ENCODE measurements at regions not wholly inside any gene's neighbourhood (a gene's known extent, or its start where the extent isn't known, plus 50 kb on each side); places are given as distances from the start of the nearest gene placed in this dataset.
"Not testable (repeated sequence)": the region's sequence is repeated elsewhere in the genome, so short reads cannot be mapped to it uniquely, and the experiment has no call there.

DNA sequence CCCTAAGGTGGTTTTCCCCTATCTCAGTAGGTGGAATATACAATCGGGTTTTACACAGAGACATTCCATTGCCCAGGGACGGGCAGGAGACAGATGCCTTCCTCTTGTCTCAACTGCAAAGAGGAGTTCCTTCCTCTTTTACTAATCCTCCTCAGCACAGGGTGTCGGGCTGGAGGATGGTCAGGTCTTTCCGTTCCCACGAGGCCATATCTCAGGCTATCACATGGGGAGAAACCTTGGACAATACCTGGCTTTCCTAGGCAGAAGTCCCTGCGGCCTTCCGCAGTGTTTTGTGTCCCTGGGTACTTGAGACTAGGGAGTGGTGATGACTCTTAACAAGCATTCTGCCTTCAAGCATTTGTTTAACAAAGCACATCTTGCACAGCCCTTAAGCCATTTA is 555.8 kb downstream of the HTR7 start:
- H3K27me3 Mint-ChIP-seq; H3K36me3 Mint-ChIP-seq (ENCODE audit: low read depth); H3K27ac Mint-ChIP-seq; DNase-seq; H3K9me3 Mint-ChIP-seq; H3K4me3 Mint-ChIP-seq; H3K4me1 Mint-ChIP-seq; intact Hi-C loops (cut with micrococcal nuclease): not testable (repeated sequence)

DNA sequence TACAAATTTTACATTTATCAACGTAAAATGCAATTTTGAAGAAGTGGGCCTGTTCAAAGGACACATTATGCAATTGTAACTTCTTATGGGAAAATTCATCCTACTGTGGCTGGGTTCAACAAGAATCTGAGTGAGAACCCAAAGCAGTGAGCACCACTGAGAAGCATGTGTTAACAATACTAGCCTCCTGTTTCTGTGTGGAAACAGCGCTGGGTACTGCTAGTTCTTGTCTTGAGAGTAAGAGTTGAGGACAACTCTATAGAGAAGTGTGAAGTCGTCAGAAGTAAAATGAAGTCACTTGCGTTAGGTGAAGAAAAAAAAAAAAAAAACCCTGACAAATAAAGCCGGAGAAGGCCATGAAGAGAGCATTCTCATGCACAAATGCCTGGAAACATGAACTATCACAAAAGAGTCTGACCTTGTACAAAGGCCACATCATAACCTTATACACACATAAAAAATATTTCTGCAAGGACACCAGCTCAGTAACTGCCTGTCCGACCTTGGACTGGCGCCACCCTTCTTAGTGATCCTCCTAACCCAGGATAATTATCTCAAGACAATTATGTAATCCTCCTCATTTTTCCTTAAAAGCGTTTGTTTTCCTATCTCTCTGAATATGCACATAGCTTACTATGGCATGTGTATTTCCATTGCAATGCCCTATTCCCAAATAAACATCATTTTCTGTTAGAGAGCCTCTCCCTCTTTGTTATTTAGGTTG is 554.9 kb downstream of the HTR7 start:
- Mint-ChIP-seq H3K9me3 (no peaks in the 10 kb centered on the region), H3K4me3 (no peak overlapping the region), H3K27me3 (no peaks in the 10 kb centered on the region), H3K36me3 (ENCODE audit: low read depth) (no peaks in the 10 kb centered on the region), H3K27ac (no peak overlapping the region), H3K4me1 (no peaks in the 10 kb centered on the region)
- intact Hi-C loops (cut with micrococcal nuclease), result no loop called here
- no peak for DNase-seq

DNA sequence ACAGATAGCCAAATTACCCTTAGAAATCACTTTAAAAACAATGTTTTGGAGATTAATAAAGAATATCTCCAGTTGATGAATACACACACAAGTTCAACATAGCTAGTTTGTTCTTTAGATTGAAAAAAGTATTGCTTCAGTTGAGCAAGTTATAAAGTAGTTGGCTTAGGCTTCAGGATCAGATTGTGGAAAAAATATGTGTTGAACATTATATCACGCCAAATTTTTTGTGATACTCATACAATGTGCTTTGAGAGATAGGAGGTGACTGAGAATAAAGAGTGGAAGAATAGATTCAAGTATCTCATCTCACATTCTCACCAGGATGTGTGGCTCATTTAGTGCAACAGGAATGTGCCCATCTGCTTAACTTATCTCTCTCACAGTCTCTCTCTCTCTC is 553.3 kb downstream of the HTR7 start:
- Mint-ChIP-seq H3K9me3 (peaks cover 3% of the 10 kb centered on the region), H3K27me3 (no peaks in the 10 kb centered on the region), H3K36me3 (ENCODE audit: low read depth) (no peaks in the 10 kb centered on the region), H3K4me1 (no peaks in the 10 kb centered on the region), H3K4me3 (no peak overlapping the region), H3K27ac (no peak overlapping the region)
- intact Hi-C loops (cut with micrococcal nuclease), result no loop called here
- DNase-seq, result no peak

DNA sequence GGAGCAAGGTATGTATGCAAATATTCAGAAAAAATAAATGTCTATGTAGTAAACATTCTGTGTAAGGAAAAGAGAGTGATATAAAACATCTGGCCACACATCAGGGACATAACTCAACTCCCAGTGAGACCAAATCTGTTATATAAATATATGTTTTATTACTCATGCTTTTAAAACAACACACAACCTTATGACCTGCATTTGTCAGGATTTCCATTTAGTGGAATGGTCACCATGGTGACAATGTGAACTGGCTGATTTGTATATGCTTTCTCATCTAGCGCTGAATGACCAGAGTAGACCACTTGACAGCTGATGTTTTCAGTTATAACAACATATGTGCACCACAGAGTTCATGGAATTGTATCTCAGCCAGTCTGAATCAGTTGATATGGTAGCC is 551.7 kb downstream of the HTR7 start:
- Mint-ChIP-seq H3K27me3 (no peaks in the 10 kb centered on the region), H3K27ac (no peak overlapping the region), H3K4me3 (no peak overlapping the region), H3K36me3 (ENCODE audit: low read depth) (no peaks in the 10 kb centered on the region), H3K4me1 (no peaks in the 10 kb centered on the region), H3K9me3 (peaks cover 3% of the 10 kb centered on the region)
- no peak for DNase-seq
- intact Hi-C loops (cut with micrococcal nuclease), result no loop called here

DNA sequence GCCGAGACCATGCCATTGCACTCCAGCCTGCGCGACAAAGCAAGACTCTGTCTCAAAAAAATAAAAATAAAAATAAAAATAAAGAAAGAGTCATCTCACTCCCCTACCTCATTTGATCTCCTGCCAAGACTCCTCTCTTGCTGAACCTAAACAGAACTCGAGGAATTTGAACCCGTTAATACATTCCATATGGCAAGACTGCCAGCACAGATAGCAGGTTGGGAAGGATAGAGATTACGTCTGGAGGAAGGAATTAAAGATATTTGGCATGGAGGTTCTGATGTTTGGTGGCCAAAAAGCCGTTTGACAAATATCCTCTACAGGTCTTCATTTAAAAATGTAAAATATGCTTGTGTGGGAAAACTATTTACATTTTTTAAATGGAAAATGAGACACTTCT is 549.6 kb downstream of the HTR7 start:
- no peak overlapping the region for H3K27ac Mint-ChIP-seq
- DNase-seq, result no peak
- H3K4me1 Mint-ChIP-seq, result no peaks in the 10 kb centered on the region
- peaks cover 3% of the 10 kb centered on the region for H3K9me3 Mint-ChIP-seq
- no peaks in the 10 kb centered on the region for H3K36me3 Mint-ChIP-seq (ENCODE audit: low read depth)
- intact Hi-C loops (cut with micrococcal nuclease), result no loop called here
- H3K4me3 Mint-ChIP-seq, result no peak overlapping the region
- no peaks in the 10 kb centered on the region for H3K27me3 Mint-ChIP-seq

DNA sequence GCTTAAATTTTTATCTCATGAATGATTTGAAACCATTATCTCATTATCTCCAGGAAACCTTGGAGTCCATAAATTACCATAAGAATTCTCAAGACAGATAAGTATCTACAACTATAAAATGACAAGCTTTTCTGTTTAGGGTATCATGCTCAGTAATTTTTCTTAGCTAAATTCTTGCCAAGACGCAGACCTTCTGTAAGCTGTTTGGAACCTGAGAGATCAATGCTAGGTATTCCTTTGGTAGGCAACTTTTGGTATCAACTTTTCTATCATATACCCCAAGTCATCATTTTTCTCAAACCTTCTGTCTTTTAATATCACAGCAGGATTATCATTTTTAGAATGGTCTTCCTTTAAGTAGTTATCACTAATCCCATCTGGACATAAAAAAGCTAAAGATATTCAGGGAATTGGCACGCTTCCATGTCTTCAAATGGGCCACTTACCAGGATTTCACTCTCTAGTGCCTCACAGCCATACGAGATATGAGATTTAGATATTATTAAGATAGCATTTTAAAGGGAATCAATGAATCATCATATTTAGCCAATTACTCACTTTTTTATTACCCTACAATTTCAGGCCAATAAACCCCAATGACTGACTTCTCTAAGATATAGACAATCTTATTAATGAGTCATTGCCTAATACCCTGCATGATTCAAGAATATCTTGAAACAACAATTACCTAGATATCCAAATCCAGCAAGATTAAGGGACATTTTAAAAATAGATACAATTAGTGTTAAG is 544.1 kb downstream of the HTR7 start:
- Mint-ChIP-seq H3K27ac (no peak overlapping the region), H3K4me3 (no peak overlapping the region), H3K27me3 (no peaks in the 10 kb centered on the region), H3K4me1 (no peaks in the 10 kb centered on the region), H3K9me3 (peaks cover 2% of the 10 kb centered on the region), H3K36me3 (ENCODE audit: low read depth) (no peaks in the 10 kb centered on the region)
- intact Hi-C loops (cut with micrococcal nuclease), result no loop called here
- DNase-seq, result no peak

DNA sequence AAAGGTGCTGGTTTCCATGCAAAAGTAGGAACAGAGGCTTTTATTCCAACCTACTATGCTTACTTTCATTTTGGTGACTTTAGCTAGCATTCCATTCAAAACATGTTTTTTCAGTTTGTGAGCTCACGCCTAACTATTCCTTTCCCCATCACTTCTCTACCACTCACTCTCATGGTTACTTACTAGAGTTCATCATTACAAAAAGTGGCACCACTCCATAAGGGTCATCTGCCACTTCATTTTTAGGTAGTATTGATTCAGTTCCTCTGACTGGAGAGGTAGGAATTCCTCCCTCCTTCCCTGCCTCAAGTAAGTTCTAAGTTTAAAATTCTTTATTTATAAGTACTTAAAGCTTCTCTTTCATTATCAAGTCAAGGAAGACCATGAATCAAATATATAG is 543.1 kb downstream of the HTR7 start:
- H3K27ac Mint-ChIP-seq, result no peak overlapping the region

DNA sequence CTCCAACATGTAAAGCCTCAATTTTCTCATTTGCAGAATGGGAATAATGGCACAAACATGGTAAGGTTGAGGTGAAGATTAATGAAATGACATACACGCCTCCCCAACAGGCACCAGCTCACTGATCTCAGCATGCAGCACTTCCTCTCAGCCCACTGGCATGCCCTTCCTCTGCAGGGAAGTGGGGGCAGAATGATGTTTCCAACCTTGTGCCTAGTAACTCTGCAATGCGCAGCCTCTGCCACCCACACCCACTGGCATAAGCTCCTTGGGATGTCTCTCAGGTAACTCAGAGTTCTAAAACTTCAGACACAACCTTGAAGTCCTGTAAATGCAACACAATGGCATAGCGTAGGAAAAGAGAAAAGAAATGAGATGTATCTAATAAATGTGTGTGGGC is 540.7 kb downstream of the HTR7 start:
- intact Hi-C loops (cut with micrococcal nuclease), result no loop called here
- H3K4me1 Mint-ChIP-seq, result no peaks in the 10 kb centered on the region
- no peaks in the 10 kb centered on the region for H3K9me3 Mint-ChIP-seq
- H3K36me3 Mint-ChIP-seq (ENCODE audit: low read depth), result no peaks in the 10 kb centered on the region
- no peaks in the 10 kb centered on the region for H3K27me3 Mint-ChIP-seq
- no peak overlapping the region for H3K4me3 Mint-ChIP-seq
- no peak overlapping the region for H3K27ac Mint-ChIP-seq
- DNase-seq, result no peak

More for the DNA sequence above, 543.1 kb downstream of the HTR7 start:
- Mint-ChIP-seq H3K4me1 (no peaks in the 10 kb centered on the region), H3K4me3 (no peak overlapping the region), H3K9me3 (no peaks in the 10 kb centered on the region), H3K36me3 (ENCODE audit: low read depth) (no peaks in the 10 kb centered on the region), H3K27me3 (no peaks in the 10 kb centered on the region)
- DNase-seq, result no peak
- intact Hi-C loops (cut with micrococcal nuclease), result no loop called here

DNA sequence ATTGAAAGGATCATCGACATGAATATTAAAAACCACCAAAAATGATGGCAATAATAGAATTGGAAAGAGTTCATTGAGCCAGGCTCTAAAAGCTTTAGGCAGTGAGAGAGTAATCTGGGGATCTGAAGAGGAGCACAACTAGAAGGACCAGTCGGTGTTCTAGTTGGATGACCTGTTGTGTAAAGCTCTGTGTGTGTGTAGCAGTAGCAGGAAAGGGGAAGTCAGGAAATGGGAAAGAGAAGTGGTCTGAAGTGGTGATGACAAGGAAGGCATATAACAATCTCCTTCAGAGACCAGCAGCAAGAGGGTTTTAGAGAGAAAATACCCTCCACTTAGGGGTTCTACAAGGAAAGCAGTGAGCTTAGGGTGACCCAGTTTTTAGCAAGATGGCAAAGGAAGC is 539.2 kb downstream of the HTR7 start:
- no peaks in the 10 kb centered on the region for H3K9me3 Mint-ChIP-seq
- H3K27ac Mint-ChIP-seq, result no peak overlapping the region
- H3K27me3 Mint-ChIP-seq, result peaks cover 2% of the 10 kb centered on the region
- no peaks in the 10 kb centered on the region for H3K36me3 Mint-ChIP-seq (ENCODE audit: low read depth)
- no peak overlapping the region for H3K4me3 Mint-ChIP-seq
- no peak for DNase-seq
- intact Hi-C loops (cut with micrococcal nuclease), result no loop called here
- H3K4me1 Mint-ChIP-seq, result no peaks in the 10 kb centered on the region

DNA sequence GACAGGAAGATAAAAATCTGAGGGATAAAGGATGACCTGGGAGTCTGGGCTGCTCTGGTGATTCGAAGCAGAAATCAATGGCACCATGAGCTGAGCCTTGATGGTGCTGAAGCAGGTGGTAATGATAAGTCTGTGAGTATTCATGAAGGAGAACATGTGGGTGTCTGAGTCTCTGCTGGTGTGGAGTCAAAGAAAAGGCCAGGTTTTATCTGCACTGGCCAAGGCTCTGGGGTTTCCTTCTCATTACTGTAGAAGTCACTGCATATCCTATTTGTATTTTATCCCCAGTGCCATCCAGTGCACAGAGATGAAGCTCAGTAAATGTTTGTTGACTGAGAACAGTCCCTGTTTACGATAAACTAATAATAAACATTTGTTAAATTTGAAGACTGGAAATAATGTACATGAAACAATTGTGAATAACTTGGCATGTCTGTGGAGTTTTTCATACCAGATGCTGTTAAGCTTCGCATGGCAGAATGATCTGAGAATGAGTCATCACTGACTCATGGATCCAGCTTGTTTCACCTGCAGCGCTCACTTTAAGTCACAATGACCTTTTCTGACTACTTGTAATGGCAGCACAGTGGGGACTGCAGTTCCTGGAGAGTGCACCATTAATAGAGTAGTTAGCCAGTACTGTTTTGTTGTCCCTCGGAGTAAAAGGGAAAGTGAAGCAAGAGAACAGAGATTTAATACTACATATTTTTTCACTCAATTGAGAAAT is 538.5 kb downstream of the HTR7 start:
- no peaks in the 10 kb centered on the region for H3K9me3 Mint-ChIP-seq
- no peak overlapping the region for H3K27ac Mint-ChIP-seq
- intact Hi-C loops (cut with micrococcal nuclease), result no loop called here
- peaks cover 2% of the 10 kb centered on the region for H3K27me3 Mint-ChIP-seq
- H3K4me1 Mint-ChIP-seq, result no peaks in the 10 kb centered on the region
- H3K4me3 Mint-ChIP-seq, result no peak overlapping the region
- DNase-seq, result no peak
- H3K36me3 Mint-ChIP-seq (ENCODE audit: low read depth), result no peaks in the 10 kb centered on the region

DNA sequence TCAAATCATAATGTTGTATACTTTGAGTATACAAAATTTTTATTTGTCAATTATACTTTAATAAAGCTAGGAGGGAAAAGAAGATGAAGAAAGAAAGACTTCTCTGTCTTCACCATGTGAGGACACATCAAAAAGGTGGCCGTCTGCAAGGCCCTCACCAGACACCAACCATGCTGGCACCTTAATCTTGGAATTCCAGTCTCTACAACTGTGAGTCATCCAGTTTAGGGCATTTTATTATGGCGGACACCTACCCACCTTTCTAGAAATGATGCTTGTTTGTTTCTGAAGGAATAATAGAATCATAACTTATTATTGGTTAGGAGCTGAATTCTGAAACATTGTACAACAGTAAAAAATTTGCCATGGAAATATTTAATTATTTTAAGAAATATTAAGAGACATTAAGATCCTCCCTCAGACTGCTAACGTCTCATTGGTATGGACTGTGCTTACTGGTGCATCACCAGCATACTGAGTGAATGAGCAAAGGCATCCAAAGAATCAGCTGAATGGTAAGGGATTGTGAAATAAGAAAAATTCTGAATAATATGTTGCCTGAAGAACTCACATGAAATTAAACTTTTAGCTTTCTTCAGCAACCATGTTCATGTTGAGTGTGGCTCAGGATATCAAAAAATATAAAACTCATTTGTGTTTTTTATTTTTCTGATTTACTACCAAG is 536.6 kb downstream of the HTR7 start:
- DNase-seq, result no peak
- intact Hi-C loops (cut with micrococcal nuclease), result no loop called here
- Mint-ChIP-seq H3K4me1 (no peaks in the 10 kb centered on the region), H3K9me3 (no peaks in the 10 kb centered on the region), H3K27me3 (peaks cover 2% of the 10 kb centered on the region), H3K27ac (no peak overlapping the region), H3K36me3 (ENCODE audit: low read depth) (no peaks in the 10 kb centered on the region), H3K4me3 (no peak overlapping the region)

DNA sequence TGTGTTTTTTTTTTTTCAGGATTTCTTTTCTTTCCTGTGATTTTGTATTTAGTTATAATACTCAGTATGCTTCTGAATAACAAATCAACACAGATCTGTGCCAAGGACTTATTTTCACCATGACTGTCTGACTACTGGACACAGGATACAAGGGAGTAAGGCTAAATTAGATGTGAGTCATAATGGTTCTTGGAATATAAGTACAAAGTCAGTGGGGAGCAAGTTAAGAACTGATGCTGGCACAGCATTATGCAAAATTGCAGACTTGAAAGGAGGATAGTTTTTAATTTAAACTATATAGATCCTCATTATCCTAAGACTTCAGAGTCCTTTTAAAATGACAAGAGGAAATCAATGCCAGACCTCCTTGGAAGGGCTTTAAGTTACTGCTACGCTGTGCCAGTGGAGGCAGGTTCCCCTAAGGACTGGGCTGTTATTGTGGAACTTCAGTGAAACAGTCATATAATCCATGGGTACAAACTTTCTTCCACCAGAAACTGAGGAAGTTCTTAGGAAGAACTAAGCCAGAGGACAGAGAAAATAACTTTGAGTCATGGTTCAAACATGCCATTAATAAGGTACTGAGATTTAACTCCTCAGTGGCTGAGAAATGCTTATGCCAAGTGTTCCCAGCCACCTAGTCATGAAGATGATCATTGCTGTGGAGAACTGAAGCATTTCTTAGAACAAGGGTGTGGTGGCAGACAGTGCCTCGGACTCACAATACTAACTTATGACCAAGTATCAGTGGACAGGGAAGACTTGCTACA is 531.2 kb downstream of the HTR7 start:
- Mint-ChIP-seq H3K27ac (no peak overlapping the region), H3K9me3 (no peaks in the 10 kb centered on the region), H3K27me3 (peaks cover 2% of the 10 kb centered on the region), H3K36me3 (ENCODE audit: low read depth) (no peaks in the 10 kb centered on the region), H3K4me1 (no peaks in the 10 kb centered on the region), H3K4me3 (no peak overlapping the region)
- no peak for DNase-seq
- intact Hi-C loops (cut with micrococcal nuclease), result no loop called here

DNA sequence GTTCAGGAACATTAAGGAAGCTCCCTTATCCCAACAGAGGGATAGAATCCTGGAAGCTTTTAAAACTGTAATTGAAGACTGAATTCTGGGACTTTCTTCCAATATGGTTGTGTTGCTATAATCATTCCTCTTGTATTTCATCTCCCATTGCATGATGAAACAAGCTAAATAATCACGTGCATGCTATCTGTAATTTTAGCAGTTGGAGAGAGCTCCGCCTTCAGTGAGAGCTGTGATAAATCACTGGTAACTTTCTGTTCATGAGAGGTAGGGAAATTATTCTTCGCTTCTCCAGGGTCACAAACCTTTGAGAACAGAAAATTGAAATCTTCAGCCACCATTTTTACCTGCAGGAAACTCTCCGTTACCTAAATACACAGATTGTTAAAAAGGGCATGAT is 530.2 kb downstream of the HTR7 start:
- DNase-seq, result no peak
- Mint-ChIP-seq H3K4me3 (no peak overlapping the region), H3K27me3 (no peaks in the 10 kb centered on the region), H3K9me3 (no peaks in the 10 kb centered on the region), H3K36me3 (ENCODE audit: low read depth) (no peaks in the 10 kb centered on the region), H3K27ac (no peak overlapping the region), H3K4me1 (no peaks in the 10 kb centered on the region)
- intact Hi-C loops (cut with micrococcal nuclease), result no loop called here
